GM12878 (cell line): ENCODE measurements at regions not wholly inside any gene's neighbourhood (a gene's known extent, or its start where the extent isn't known, plus 50 kb on each side); places are given as distances from the start of the nearest gene placed in this dataset.

Source experiments
- ATAC-seq: fragments of 200-7000 bp; cut with Tn5 transposase; 3 replicates; pipeline ENCODE4 v1.9.1; 2020; ENCODE audit warnings: mild to moderate bottlenecking, moderate library complexity
- BruUV-seq: library from RNA; stranded (reverse); fragments of 400-500 nt; replicated peaks from 2 replicates; lab custom pipeline; 2021; lab: Mats Ljungman, UMichigan
- CTCF ChIA-PET: fragments of 300-600 bp; sonication (Branson Sonifier 250); formaldehyde crosslinking; extraction: SDS; loops from one replicate; lab custom pipeline; 2021; ENCODE audit warnings: inconsistent platforms; lab: Yijun Ruan, JAX
- POLR2A ChIA-PET: fragments of 350-600 bp; formaldehyde crosslinking; extraction: SDS; loops from one replicate; lab custom pipeline; 2021; ENCODE audit warnings: inconsistent platforms; lab: Charles Lee
- RAD21 ChIA-PET: fragments of 300-600 bp; sonication (Branson Sonifier 250); formaldehyde crosslinking; loops from one replicate; lab custom pipeline; 2023; ENCODE audit warnings: antibody characterized with exemption; ENCODE audit not compliant: unreplicated experiment; lab: Charles Lee
- SMC1A ChIA-PET: fragments of 300-600 bp; sonication (Branson Sonifier 250); formaldehyde crosslinking; loops from one replicate; lab custom pipeline; 2023; ENCODE audit not compliant: unreplicated experiment, uncharacterized antibody; lab: Charles Lee
- DNase-seq: peaks from one replicate; pipeline ENCODE4 v3.0.0-alpha.2; 2011; ENCODE audit warnings: low read depth, low spot score
- FAIRE-seq: peaks from 3 replicates; lab custom pipeline; 2011; peaks lifted over from hg19 to GRCh38; lab: Jason Lieb, UNC
- H2AFZ ChIP-seq: 2 replicates; pipeline ENCODE4 v1.6.0; 2011; ENCODE audit warnings: low read depth, low read length, control low read depth; ENCODE audit not compliant: control insufficient read depth
- H3K27ac ChIP-seq: 2 replicates; pipeline ENCODE4 v1.5.1; 2011; ENCODE audit warnings: control low read depth; ENCODE audit not compliant: control insufficient read depth, insufficient read depth
- H3K27me3 ChIP-seq, 2 experiments: replicated peaks in 1 of 2; 2 replicates each; pipeline versions ENCODE4 v1.6.0 to v1.6.1; 2011; ENCODE audit warnings: low read length in 1 of 2; ENCODE audit not compliant: control insufficient read depth in 2 of 2, insufficient read depth in 2 of 2
- H3K36me3 ChIP-seq, 2 experiments: 2 replicates each; pipeline ENCODE4 v1.5.1; 2011; ENCODE audit warnings: low read length in 1 of 2; ENCODE audit not compliant: control insufficient read depth in 2 of 2, insufficient read depth in 2 of 2
- H3K4me1 ChIP-seq: 2 replicates; pipeline ENCODE4 v1.6.1; 2011; ENCODE audit warnings: mild to moderate bottlenecking, low read length, moderate library complexity, mixed read lengths; ENCODE audit not compliant: control insufficient read depth, insufficient read depth
- H3K4me2 ChIP-seq: 2 replicates; pipeline ENCODE4 v1.6.0; 2011; ENCODE audit warnings: control low read depth; ENCODE audit not compliant: control insufficient read depth, insufficient read depth
- H3K4me3 ChIP-seq: fragments of 200-600 bp; sonication (generic); 2 replicates; pipeline ENCODE4 v1.5.1; 2016
- H3K79me2 ChIP-seq: 2 replicates; pipeline ENCODE4 v1.6.0; 2011; ENCODE audit warnings: low read length; ENCODE audit not compliant: control insufficient read depth, insufficient read depth
- H3K9ac ChIP-seq: 2 replicates; pipeline ENCODE4 v1.8.0; 2011; ENCODE audit warnings: low read length, control low read depth, mixed read lengths; ENCODE audit not compliant: control insufficient read depth, insufficient read depth
- H3K9me3 ChIP-seq: replicated peaks from 3 replicates; pipeline ENCODE4 v1.5.1; 2011; ENCODE audit warnings: mild to moderate bottlenecking, low read length; ENCODE audit not compliant: control insufficient read depth, insufficient read depth
- H4K20me1 ChIP-seq: 2 replicates; pipeline ENCODE4 v1.6.0; 2011; ENCODE audit not compliant: control insufficient read depth, insufficient read depth
- BACH1 ChIP-seq: fragments of 450-650 bp; IDR thresholded peaks from 2 replicates; pipeline ENCODE4 v1.6.1; 2017; ENCODE audit warnings: mild to moderate bottlenecking, borderline replicate concordance
- CEBPB ChIP-seq, 2 experiments: fragments of 150-350 bp in 1 of 2; IDR thresholded peaks; 2 replicates each; pipeline ENCODE4 v1.6.1; 2012 to 2014; ENCODE audit warnings: low read depth in 2 of 2, low read length in 2 of 2, borderline replicate concordance in 1 of 2, inconsistent platforms in 1 of 2
- EP300 ChIP-seq, 2 experiments: fragments of 150-350 bp in 1 of 2; IDR thresholded peaks; 2 replicates each; pipeline ENCODE4 v1.6.1; 2011 to 2012; ENCODE audit warnings: low read depth in 2 of 2, low read length in 2 of 2, borderline replicate concordance in 1 of 2, improper control_type of control experiment in 1 of 2, inconsistent platforms in 1 of 2; ENCODE audit not compliant: control insufficient read depth in 1 of 2
- FOS ChIP-seq: IDR thresholded peaks from 3 replicates; pipeline ENCODE4 v1.6.1; 2011; ENCODE audit warnings: borderline replicate concordance; ENCODE audit not compliant: insufficient read length; ENCODE audit errors: extremely low read depth
- FOXK2 ChIP-seq: fragments of 450-650 bp; IDR thresholded peaks from 2 replicates; pipeline ENCODE4 v1.6.1; 2017; ENCODE audit warnings: mild to moderate bottlenecking, moderate library complexity
- RAD51 ChIP-seq: fragments of 450-650 bp; IDR thresholded peaks from 2 replicates; pipeline ENCODE4 v1.6.1; 2016; ENCODE audit warnings: moderate library complexity, mild to moderate bottlenecking, inconsistent platforms
- RB1 ChIP-seq: fragments of 450-650 bp; formaldehyde crosslinking; IDR thresholded peaks from 2 replicates; pipeline ENCODE4 v1.6.1; 2017; ENCODE audit warnings: mild to moderate bottlenecking, borderline replicate concordance
- SIX5 ChIP-seq: IDR thresholded peaks from 2 replicates; pipeline ENCODE4 v1.6.1; 2011; ENCODE audit warnings: mild to moderate bottlenecking, low read depth, low read length, moderate library complexity; ENCODE audit not compliant: severe bottlenecking
- SP1 ChIP-seq: IDR thresholded peaks from one replicate; pipeline ENCODE4 v1.6.1; 2011; ENCODE audit warnings: low read depth, low read length
- STAT1 ChIP-seq: fragments of 450-650 bp; conservative IDR thresholded peaks from 2 replicates; pipeline ENCODE4 v1.6.1; 2014; ENCODE audit warnings: antibody characterized with exemption, mild to moderate bottlenecking
- SUPT20H ChIP-seq: IDR thresholded peaks from 2 replicates; pipeline ENCODE4 v1.6.1; 2011; ENCODE audit warnings: low read depth, mild to moderate bottlenecking, low read length, moderate library complexity, borderline replicate concordance; ENCODE audit not compliant: control insufficient read depth
- USF2 ChIP-seq: IDR thresholded peaks from 2 replicates; pipeline ENCODE4 v1.6.1; 2011; ENCODE audit warnings: low read depth, low read length, improper control_type of control experiment, borderline replicate concordance
- WGBS: methylation state at CpG from one replicate; pipeline ENCODE4 v1.1.6; 2016; ENCODE audit warnings: low lambda C conversion rate; ENCODE audit not compliant: insufficient replicate concordance, insufficient coverage; ENCODE audit errors: missing lambda C conversion rate; 5-methylcytosine and 5-hydroxymethylcytosine counted together
- in situ Hi-C: fragments of 300-500 bp; cut with MboI; formaldehyde crosslinking; loops from 9 replicates; pipeline ENCODE4 v1.14.3; 2018; ENCODE audit warnings: mixed read lengths
- intact Hi-C: fragments of 100-400 bp; cut with micrococcal nuclease; formaldehyde crosslinking; loops from one replicate; pipeline ENCODE4 v1.14.2; 2022; ENCODE audit not compliant: unreplicated experiment
- TF ChIP-seq, protein P1 (sequence below): IDR thresholded peaks from 2 replicates; pipeline ENCODE4 v1.6.1; 2011; ENCODE audit warnings: mild to moderate bottlenecking, low read depth, low read length, moderate library complexity; ENCODE audit not compliant: insufficient replicate concordance
- TF ChIP-seq, protein P2 (sequence below), 3 experiments: IDR thresholded peaks in 2 of 3; conservative IDR thresholded peaks in 1 of 3; 2 replicates each; pipeline ENCODE4 v1.5.1; 2011; ENCODE audit warnings: low read depth in 3 of 3, low read length in 3 of 3, mild to moderate bottlenecking in 3 of 3, control low read depth in 2 of 3, moderate library complexity in 2 of 3, inconsistent platforms in 1 of 3, mixed read lengths in 1 of 3; ENCODE audit not compliant: control insufficient read depth in 2 of 3, insufficient read depth in 1 of 3; ENCODE audit errors: extremely low read depth in 1 of 3
- TF ChIP-seq, protein P3 (sequence below): fragments of 450-650 bp; conservative IDR thresholded peaks from 2 replicates; pipeline ENCODE4 v1.6.1; 2017; ENCODE audit warnings: mild to moderate bottlenecking, moderate library complexity

DNA sequence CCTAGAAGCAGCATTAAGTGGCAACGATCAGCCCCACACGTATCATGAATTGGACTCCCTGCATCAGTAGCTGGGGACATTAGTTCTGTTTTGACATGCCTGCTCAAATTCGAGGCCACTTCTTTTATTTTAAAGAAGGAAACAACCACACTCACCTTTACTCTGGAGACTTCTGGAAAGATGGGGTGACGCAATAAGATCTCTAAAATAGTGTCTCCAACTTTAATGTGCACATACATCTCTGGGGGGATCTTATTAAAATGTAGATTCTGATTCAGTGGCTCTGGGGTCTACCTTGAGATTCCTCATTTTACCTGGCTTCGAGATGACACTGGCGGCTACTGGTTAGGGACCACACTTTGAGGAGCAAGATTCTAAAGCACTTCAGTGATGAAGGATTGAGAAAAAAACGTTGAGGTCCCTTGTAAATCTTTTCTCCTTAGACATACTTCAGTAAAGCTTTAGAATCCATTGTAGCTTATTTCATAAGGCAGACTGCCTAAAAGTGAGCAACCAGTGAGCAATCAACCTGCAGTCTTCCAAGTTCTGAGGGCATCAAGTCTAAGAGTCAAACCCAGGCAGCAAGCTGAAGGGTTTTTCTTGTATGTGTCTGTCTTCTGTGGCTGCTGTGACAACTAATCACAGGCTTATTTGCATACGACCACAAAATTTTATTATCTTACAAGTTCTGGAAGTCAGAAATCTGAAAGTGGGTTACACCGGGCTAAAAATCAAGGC, 718.6 kb upstream of the TBX3 start:
- POLR2A ChIA-PET, result no interaction called here
- no peaks in the 10 kb centered on the region for H3K36me3 ChIP-seq
- BruUV-seq, result no TSS peak
- CTCF ChIA-PET, result no interaction called here
- no peak for ATAC-seq
- H3K27ac ChIP-seq, result no peak overlapping the region
- intact Hi-C loops (no loop called here), in situ Hi-C loops (no loop called here)
- H3K9me3 ChIP-seq, result no peaks in the 10 kb centered on the region; the same call in 2 of the 3 replicates
- no peaks in the 10 kb centered on the region for H3K4me1 ChIP-seq
- DNase-seq, result no peak
- H4K20me1 ChIP-seq, result no peaks in the 10 kb centered on the region
- 29% methylated on average over 9 of the region's 9 CpGs for WGBS
- H3K27me3 ChIP-seq, result no peaks in the 10 kb centered on the region
- H3K4me3 ChIP-seq, result no peak overlapping the region
- H3K4me2 ChIP-seq, result no peak overlapping the region
- RAD21 ChIA-PET, result no interaction called here
- FAIRE-seq, result no peak
- H3K9ac ChIP-seq, result no peak overlapping the region
- H3K79me2 ChIP-seq, result no peaks in the 10 kb centered on the region
- no peak overlapping the region for H2AFZ ChIP-seq
- SMC1A ChIA-PET, result no interaction called here
- TF ChIP-seq FOXK2 (no peak), CEBPB (IDR thresholded peaks at IDR 0.05; ENCODE audit: borderline replicate concordance in 1 of 2, low read depth in 2 of 2, low read length in 2 of 2) (no peak), RB1 (no peak), RAD51 (no peak), EP300 (IDR thresholded peaks at IDR 0.05; ENCODE audit: borderline replicate concordance in 1 of 2, control insufficient read depth in 1 of 2, low read depth in 2 of 2, low read length in 2 of 2) (no peak), STAT1 (no peak), SP1 (no peak), BACH1 (no peak), SIX5 (no peak), USF2 (no peak), SUPT20H (no peak), FOS (no peak)
- TF ChIP-seq, protein P1, sequence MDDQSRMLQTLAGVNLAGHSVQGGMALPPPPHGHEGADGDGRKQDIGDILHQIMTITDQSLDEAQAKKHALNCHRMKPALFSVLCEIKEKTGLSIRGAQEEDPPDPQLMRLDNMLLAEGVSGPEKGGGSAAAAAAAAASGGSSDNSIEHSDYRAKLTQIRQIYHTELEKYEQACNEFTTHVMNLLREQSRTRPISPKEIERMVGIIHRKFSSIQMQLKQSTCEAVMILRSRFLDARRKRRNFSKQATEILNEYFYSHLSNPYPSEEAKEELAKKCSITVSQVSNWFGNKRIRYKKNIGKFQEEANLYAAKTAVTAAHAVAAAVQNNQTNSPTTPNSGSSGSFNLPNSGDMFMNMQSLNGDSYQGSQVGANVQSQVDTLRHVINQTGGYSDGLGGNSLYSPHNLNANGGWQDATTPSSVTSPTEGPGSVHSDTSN, result no peak
- TF ChIP-seq, protein P2, sequence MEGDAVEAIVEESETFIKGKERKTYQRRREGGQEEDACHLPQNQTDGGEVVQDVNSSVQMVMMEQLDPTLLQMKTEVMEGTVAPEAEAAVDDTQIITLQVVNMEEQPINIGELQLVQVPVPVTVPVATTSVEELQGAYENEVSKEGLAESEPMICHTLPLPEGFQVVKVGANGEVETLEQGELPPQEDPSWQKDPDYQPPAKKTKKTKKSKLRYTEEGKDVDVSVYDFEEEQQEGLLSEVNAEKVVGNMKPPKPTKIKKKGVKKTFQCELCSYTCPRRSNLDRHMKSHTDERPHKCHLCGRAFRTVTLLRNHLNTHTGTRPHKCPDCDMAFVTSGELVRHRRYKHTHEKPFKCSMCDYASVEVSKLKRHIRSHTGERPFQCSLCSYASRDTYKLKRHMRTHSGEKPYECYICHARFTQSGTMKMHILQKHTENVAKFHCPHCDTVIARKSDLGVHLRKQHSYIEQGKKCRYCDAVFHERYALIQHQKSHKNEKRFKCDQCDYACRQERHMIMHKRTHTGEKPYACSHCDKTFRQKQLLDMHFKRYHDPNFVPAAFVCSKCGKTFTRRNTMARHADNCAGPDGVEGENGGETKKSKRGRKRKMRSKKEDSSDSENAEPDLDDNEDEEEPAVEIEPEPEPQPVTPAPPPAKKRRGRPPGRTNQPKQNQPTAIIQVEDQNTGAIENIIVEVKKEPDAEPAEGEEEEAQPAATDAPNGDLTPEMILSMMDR (IDR thresholded peaks at IDR 0.05 in 2 of 3, conservative IDR thresholded peaks at IDR 0.05 in 1 of 3; ENCODE audit: control insufficient read depth in 2 of 3, extremely low read depth in 1 of 3, insufficient read depth in 1 of 3, low read depth in 3 of 3, low read length in 3 of 3), result no peak
- TF ChIP-seq, protein P3, sequence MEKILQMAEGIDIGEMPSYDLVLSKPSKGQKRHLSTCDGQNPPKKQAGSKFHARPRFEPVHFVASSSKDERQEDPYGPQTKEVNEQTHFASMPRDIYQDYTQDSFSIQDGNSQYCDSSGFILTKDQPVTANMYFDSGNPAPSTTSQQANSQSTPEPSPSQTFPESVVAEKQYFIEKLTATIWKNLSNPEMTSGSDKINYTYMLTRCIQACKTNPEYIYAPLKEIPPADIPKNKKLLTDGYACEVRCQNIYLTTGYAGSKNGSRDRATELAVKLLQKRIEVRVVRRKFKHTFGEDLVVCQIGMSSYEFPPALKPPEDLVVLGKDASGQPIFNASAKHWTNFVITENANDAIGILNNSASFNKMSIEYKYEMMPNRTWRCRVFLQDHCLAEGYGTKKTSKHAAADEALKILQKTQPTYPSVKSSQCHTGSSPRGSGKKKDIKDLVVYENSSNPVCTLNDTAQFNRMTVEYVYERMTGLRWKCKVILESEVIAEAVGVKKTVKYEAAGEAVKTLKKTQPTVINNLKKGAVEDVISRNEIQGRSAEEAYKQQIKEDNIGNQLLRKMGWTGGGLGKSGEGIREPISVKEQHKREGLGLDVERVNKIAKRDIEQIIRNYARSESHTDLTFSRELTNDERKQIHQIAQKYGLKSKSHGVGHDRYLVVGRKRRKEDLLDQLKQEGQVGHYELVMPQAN, result no peak
